ENCODE measurements at regions not wholly inside any gene's neighbourhood (a gene's known extent, or its start where the extent isn't known, plus 50 kb on each side); places are given as distances from the start of the nearest gene placed in this dataset.

GRCh38 chr1:166675213-166675612, 164.1 kb upstream of the POGK start:
- TF ChIP-seq ZIC2 (tag by site-specific recombination; IDR thresholded peaks at IDR 0.05) (no peak), ZNF707 (tag by site-specific recombination; IDR thresholded peaks at IDR 0.05) (no peak), CTCF (tag by site-specific recombination; IDR thresholded peaks at IDR 0.05) (no peak), PRDM10 (tag by site-specific recombination; IDR thresholded peaks at IDR 0.05) (no peak), ZNF580 (tag by site-specific recombination; IDR thresholded peaks at IDR 0.05) (no peak), ZNF521 (tag by site-specific recombination; IDR thresholded peaks at IDR 0.05) (no peak), ZBTB1 (tag by site-specific recombination; IDR thresholded peaks at IDR 0.05) (no peak), ZNF670 (tag by site-specific recombination; IDR thresholded peaks at IDR 0.05; ENCODE audit: low read depth) (no peak), KLF10 (tag by site-specific recombination; IDR thresholded peaks at IDR 0.05) (no peak)
- TF ChIP-seq, protein P1, sequence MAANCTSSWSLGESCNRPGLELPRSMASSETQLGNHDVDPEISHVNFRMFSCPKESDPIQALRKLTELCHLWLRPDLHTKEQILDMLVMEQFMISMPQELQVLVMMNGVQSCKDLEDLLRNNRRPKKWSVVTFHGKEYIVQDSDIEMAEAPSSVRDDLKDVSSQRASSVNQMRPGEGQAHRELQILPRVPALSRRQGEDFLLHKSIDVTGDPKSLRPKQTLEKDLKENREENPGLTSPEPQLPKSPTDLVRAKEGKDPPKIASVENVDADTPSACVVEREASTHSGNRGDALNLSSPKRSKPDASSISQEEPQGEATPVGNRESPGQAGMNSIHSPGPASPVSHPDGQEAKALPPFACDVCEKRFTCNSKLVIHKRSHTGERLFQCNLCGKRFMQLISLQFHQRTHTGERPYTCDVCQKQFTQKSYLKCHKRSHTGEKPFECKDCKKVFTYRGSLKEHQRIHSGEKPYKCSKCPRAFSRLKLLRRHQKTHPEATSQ (tag by site-specific recombination; IDR thresholded peaks at IDR 0.05): no peak
